H1 (cell line): ENCODE measurements at regions not wholly inside any gene's neighbourhood (a gene's known extent, or its start where the extent isn't known, plus 50 kb on each side); places are given as distances from the start of the nearest gene placed in this dataset.

Experiments
- CTCF ChIA-PET: fragments of 300-600 bp; sonication (Branson Sonifier 250); formaldehyde crosslinking; loops from one replicate; lab custom pipeline; 2021; ENCODE audit not compliant: partially characterized antibody; lab: Charles Lee
- POLR2A ChIA-PET: fragments of 300-600 bp; sonication (Branson Sonifier 250); formaldehyde crosslinking; loops from one replicate; lab custom pipeline; 2021; ENCODE audit warnings: inconsistent platforms; ENCODE audit not compliant: partially characterized antibody; lab: Charles Lee
- DNase-seq, 2 experiments: peaks; one replicate each; pipeline versions ENCODE4 v3.0.0 to v3.0.0-alpha.2; 2010 to 2022; ENCODE audit warnings: low spot score in 2 of 2, low read depth in 1 of 2, mixed read lengths in 1 of 2
- FAIRE-seq: peaks from 2 replicates; lab custom pipeline; 2011; peaks lifted over from hg19 to GRCh38; lab: Jason Lieb, UNC
- H2AFZ ChIP-seq: 2 replicates; pipeline ENCODE4 v1.8.1; 2012; ENCODE audit warnings: low read length, inconsistent platforms
- H2AK5ac ChIP-seq: 2 replicates; pipeline ENCODE4 v1.6.1; 2013; ENCODE audit warnings: low read depth, low read length
- H2BK120ac ChIP-seq: replicated peaks from 2 replicates; pipeline ENCODE3; 2013; ENCODE audit warnings: low read depth, low read length, inconsistent platforms
- H2BK12ac ChIP-seq: 2 replicates; pipeline ENCODE4 v1.6.1; 2013; ENCODE audit warnings: low read depth, low read length
- H2BK15ac ChIP-seq: 2 replicates; pipeline ENCODE4 v1.6.1; 2013; ENCODE audit warnings: low read length
- H2BK20ac ChIP-seq: 2 replicates; pipeline ENCODE4 v1.6.1; 2013; ENCODE audit warnings: low read length
- H2BK5ac ChIP-seq: 2 replicates; pipeline ENCODE4 v1.6.1; 2013; ENCODE audit warnings: low read depth, low read length
- H3K14ac ChIP-seq: 2 replicates; pipeline ENCODE4 v1.6.1; 2013; ENCODE audit warnings: inconsistent platforms; ENCODE audit not compliant: insufficient read length
- H3K18ac ChIP-seq: 2 replicates; pipeline ENCODE4 v1.6.1; 2013; ENCODE audit warnings: low read length; ENCODE audit errors: extremely low read depth
- H3K23ac ChIP-seq: 2 replicates; pipeline ENCODE4 v1.6.1; 2013; ENCODE audit warnings: inconsistent platforms; ENCODE audit not compliant: insufficient read length
- H3K23me2 ChIP-seq: 2 replicates; pipeline ENCODE4 v1.6.1; 2013; ENCODE audit warnings: low read depth, low read length
- H3K27ac ChIP-seq: 2 replicates; pipeline ENCODE4 v1.6.1; 2011; ENCODE audit warnings: low read depth, low read length, inconsistent platforms
- H3K27me3 ChIP-seq, 4 experiments: replicated peaks in 1 of 4; 1 replicate in 1 of 4; 2 replicates in 3 of 4; pipeline versions ENCODE4 v1.6.1 to v1.8.1; 2011 to 2013; ENCODE audit warnings: low read length in 3 of 4, mild to moderate bottlenecking in 3 of 4, inconsistent platforms in 2 of 4, mixed read lengths in 2 of 4, moderate library complexity in 1 of 4; ENCODE audit not compliant: control insufficient read depth in 3 of 4, insufficient read depth in 3 of 4; ENCODE audit errors: extremely low read depth in 1 of 4
- H3K36me3 ChIP-seq, 4 experiments: 2 replicates each; pipeline versions ENCODE4 v1.6.1 to v1.8.1; 2011 to 2013; ENCODE audit warnings: mild to moderate bottlenecking in 4 of 4, low read length in 3 of 4, moderate library complexity in 2 of 4, control low read depth in 1 of 4, inconsistent platforms in 1 of 4; ENCODE audit not compliant: insufficient read depth in 4 of 4, control insufficient read depth in 2 of 4
- H3K4ac ChIP-seq: replicated peaks from 2 replicates; pipeline ENCODE3; 2013; ENCODE audit warnings: low read length, low read depth, mixed read lengths, inconsistent platforms; ENCODE audit not compliant: insufficient read length
- H3K4me1 ChIP-seq, 4 experiments: replicated peaks in 1 of 4; 1 replicate in 1 of 4; 2 replicates in 3 of 4; pipeline versions ENCODE4 v1.6.1 to v1.8.1; 2011 to 2013; ENCODE audit warnings: low read length in 3 of 4, inconsistent platforms in 2 of 4, mixed read lengths in 1 of 4; ENCODE audit not compliant: insufficient read depth in 4 of 4, control insufficient read depth in 3 of 4
- H3K4me2 ChIP-seq, 2 experiments: 2 replicates each; pipeline versions ENCODE4 v1.6.1 to v1.8.1; 2011 to 2013; ENCODE audit warnings: low read depth in 2 of 2, low read length in 2 of 2, control low read depth in 1 of 2, inconsistent platforms in 1 of 2, mild to moderate bottlenecking in 1 of 2; ENCODE audit not compliant: insufficient read depth in 1 of 2
- H3K4me3 ChIP-seq, 4 experiments: fragments of 200-600, 300-600 bp in 1 of 4; sonication (generic), shearing (Covaris generic), sonication (Bioruptor Twin) in 1 of 4; 2 replicates each; pipeline versions ENCODE4 v1.5.1 to v1.8.1; 2011 to 2016; ENCODE audit warnings: low read length in 4 of 4, low read depth in 3 of 4, control low read depth in 2 of 4, inconsistent platforms in 2 of 4, mild to moderate bottlenecking in 2 of 4, mixed read lengths in 1 of 4, moderate library complexity in 1 of 4; ENCODE audit not compliant: insufficient read depth in 2 of 4; ENCODE audit errors: extremely low read depth in 1 of 4
- H3K56ac ChIP-seq: replicated peaks from 2 replicates; pipeline ENCODE3; 2013; ENCODE audit warnings: low read depth, mild to moderate bottlenecking, mixed read lengths, low read length, inconsistent platforms; ENCODE audit not compliant: insufficient read length
- H3K79me1 ChIP-seq: 2 replicates; pipeline ENCODE4 v1.6.1; 2013; ENCODE audit warnings: low read depth, low read length, control low read depth
- H3K79me2 ChIP-seq, 2 experiments: 2 replicates each; pipeline versions ENCODE4 v1.6.1 to v1.8.1; 2012 to 2013; ENCODE audit warnings: low read length in 2 of 2, mild to moderate bottlenecking in 2 of 2, inconsistent platforms in 1 of 2; ENCODE audit not compliant: insufficient read depth in 2 of 2, control insufficient read depth in 1 of 2
- H3K9ac ChIP-seq, 4 experiments: replicated peaks in 1 of 4; 1 replicate in 1 of 4; 2 replicates in 3 of 4; pipeline versions ENCODE4 v1.6.1 to v1.8.1; 2011 to 2013; ENCODE audit warnings: low read depth in 3 of 4, low read length in 3 of 4, control low read depth in 2 of 4, mild to moderate bottlenecking in 2 of 4, moderate library complexity in 2 of 4, inconsistent platforms in 1 of 4; ENCODE audit errors: extremely low read depth in 1 of 4
- H3K9me3 ChIP-seq, 2 experiments: 2 replicates each; pipeline versions ENCODE4 v1.6.1 to v1.8.1; 2012 to 2013; ENCODE audit warnings: mild to moderate bottlenecking in 2 of 2, moderate library complexity in 2 of 2, control low read depth in 1 of 2, inconsistent platforms in 1 of 2, low read depth in 1 of 2, low read length in 1 of 2, mixed read lengths in 1 of 2; ENCODE audit not compliant: insufficient read depth in 2 of 2
- H4K20me1 ChIP-seq, 2 experiments: replicated peaks in 1 of 2; 2 replicates each; pipeline versions ENCODE3 to v1.8.1; 2011 to 2013; ENCODE audit warnings: inconsistent platforms in 2 of 2, low read length in 2 of 2, mild to moderate bottlenecking in 1 of 2; ENCODE audit not compliant: insufficient read depth in 2 of 2, control insufficient read depth in 1 of 2
- H4K5ac ChIP-seq: 2 replicates; pipeline ENCODE4 v1.6.1; 2013; ENCODE audit warnings: low read length, low read depth, mixed read lengths, inconsistent platforms; ENCODE audit not compliant: insufficient read length
- H4K8ac ChIP-seq: 2 replicates; pipeline ENCODE4 v1.8.0; 2013; ENCODE audit warnings: mild to moderate bottlenecking, moderate library complexity, low read length, inconsistent platforms; ENCODE audit not compliant: insufficient read depth; ENCODE audit errors: extremely low read depth
- H4K91ac ChIP-seq: replicated peaks from 2 replicates; pipeline ENCODE3; 2013; ENCODE audit warnings: low read length, mixed read lengths, inconsistent platforms; ENCODE audit not compliant: insufficient read length
- ATF2 ChIP-seq: IDR thresholded peaks from 2 replicates; pipeline ENCODE4 v1.6.1; 2012; ENCODE audit warnings: low read length, inconsistent platforms
- CBX5 ChIP-seq: fragments of 300-800, 300-1000 bp; sonication (generic); IDR thresholded peaks from 2 replicates; pipeline ENCODE4 v1.7.1; 2016; ENCODE audit warnings: antibody characterized with exemption, low read length, low read depth
- CHD2 ChIP-seq: IDR thresholded peaks from 2 replicates; pipeline ENCODE4 v1.6.1; 2012; ENCODE audit warnings: low read length, improper control_type of control experiment
- HDAC2 ChIP-seq, 2 experiments: fragments of 300-600 bp in 1 of 2; sonication (generic) in 1 of 2; IDR thresholded peaks; 2 replicates each; pipeline ENCODE4 v1.6.1; 2011 to 2012; ENCODE audit warnings: low read depth in 2 of 2, low read length in 2 of 2, mild to moderate bottlenecking in 2 of 2, moderate library complexity in 2 of 2, borderline replicate concordance in 1 of 2, inconsistent platforms in 1 of 2
- JUN ChIP-seq: IDR thresholded peaks from 2 replicates; pipeline ENCODE4 v1.6.1; 2011; ENCODE audit warnings: low read depth, mild to moderate bottlenecking, improper control_type of control experiment, low read length
- KDM4A ChIP-seq: IDR thresholded peaks from one replicate; pipeline ENCODE4 v1.7.1; 2012; ENCODE audit warnings: low read depth, mild to moderate bottlenecking, moderate library complexity, low read length, inconsistent platforms; ENCODE audit not compliant: severe bottlenecking
- KDM5A ChIP-seq: fragments of 200-600 bp; IDR thresholded peaks from 2 replicates; pipeline ENCODE4 v1.7.1; 2012; ENCODE audit warnings: mild to moderate bottlenecking, low read length, inconsistent platforms, mixed read lengths
- NRF1 ChIP-seq: IDR thresholded peaks from 2 replicates; pipeline ENCODE4 v1.6.1; 2011; ENCODE audit warnings: mild to moderate bottlenecking, low read depth, low read length, improper control_type of control experiment
- POLR2AphosphoS5 ChIP-seq: IDR thresholded peaks from 2 replicates; pipeline ENCODE4 v1.6.1; 2011; ENCODE audit warnings: low read depth, low read length
- SIRT6 ChIP-seq: IDR thresholded peaks from one replicate; pipeline ENCODE4 v1.7.1; 2012; ENCODE audit warnings: low read length, inconsistent platforms
- SP2 ChIP-seq: IDR thresholded peaks from 2 replicates; pipeline ENCODE4 v1.6.1; 2012; ENCODE audit warnings: mild to moderate bottlenecking, low read length, inconsistent platforms
- ZNF274 ChIP-seq: IDR thresholded peaks from 2 replicates; pipeline ENCODE4 v1.7.0; 2012; ENCODE audit warnings: low read length, borderline replicate concordance; ENCODE audit errors: extremely low read depth
- WGBS, 2 experiments: shearing (Covaris generic) in 1 of 2; methylation state at CpG; one replicate each; pipeline versions ENCODE4 v1.1.6 to v1.1.7; 2013 to 2015; ENCODE audit warnings: low lambda C conversion rate in 2 of 2, mixed read lengths in 2 of 2, inconsistent platforms in 1 of 2, low coverage in 1 of 2, missing lambda C conversion rate in 1 of 2; ENCODE audit not compliant: insufficient replicate concordance in 2 of 2, insufficient coverage in 1 of 2, insufficient read length in 1 of 2; ENCODE audit errors: extremely low coverage in 1 of 2, missing lambda C conversion rate in 1 of 2; 5-methylcytosine and 5-hydroxymethylcytosine counted together

GRCh38 chr12:23415180-23415579 lies 534.3 kb downstream of the SOX5 start:
- CTCF ChIA-PET = interaction anchor here (1.5 kb wide), 1 partner anchor 151 kb away, joined by 4 read pairs; no protein-coding TSS in a partner anchor
- no peak for FAIRE-seq

More at GRCh38 chr12:23415180-23415579, 534.3 kb downstream of the SOX5 start:
- H3K4ac ChIP-seq = no peak overlapping the region
- no peak overlapping the region for H3K18ac ChIP-seq
- H3K9me3 ChIP-seq = no peaks in the 10 kb centered on the region
- H3K27me3 ChIP-seq = no peaks in the 10 kb centered on the region
- H3K4me3 ChIP-seq = no peak overlapping the region
- no peaks in the 10 kb centered on the region for H3K79me2 ChIP-seq
- H3K9ac ChIP-seq = no peak overlapping the region
- H3K36me3 ChIP-seq = no peaks in the 10 kb centered on the region
- no peak overlapping the region for H2AK5ac ChIP-seq
- no peak overlapping the region for H3K23ac ChIP-seq
- H3K23me2 ChIP-seq = no peaks in the 10 kb centered on the region
- no peak for DNase-seq
- H3K79me1 ChIP-seq = no peaks in the 10 kb centered on the region
- H2BK15ac ChIP-seq = no peak overlapping the region
- 91% methylated on average over 3 of the region's 3 CpGs; no CpG with 5 or more reads in 1 of the 2 experiments for whole genome bisulfite sequencing, 2 experiments
- POLR2A ChIA-PET = no interaction called here
- no peak overlapping the region for H4K8ac ChIP-seq
- H2BK120ac ChIP-seq = no peak overlapping the region
- H2BK5ac ChIP-seq = no peak overlapping the region
- no peak overlapping the region for H3K14ac ChIP-seq
- H3K4me2 ChIP-seq = no peak overlapping the region
- no peak overlapping the region for H3K56ac ChIP-seq
- H2BK20ac ChIP-seq = no peak overlapping the region
- no peak overlapping the region for H4K91ac ChIP-seq
- no peak overlapping the region for H3K27ac ChIP-seq
- H4K20me1 ChIP-seq = no peaks in the 10 kb centered on the region
- no peak overlapping the region for H2BK12ac ChIP-seq
- no peaks in the 10 kb centered on the region; a peak in 1 of 7 replicates for H3K4me1 ChIP-seq
- no peak overlapping the region for H4K5ac ChIP-seq
- no peak overlapping the region for H2AFZ ChIP-seq
- no peak for TF ChIP-seq CHD2
- no peak for TF ChIP-seq NRF1
- TF ChIP-seq KDM5A = no peak
- TF ChIP-seq HDAC2 (IDR thresholded peaks at IDR 0.05; ENCODE audit: borderline replicate concordance in 1 of 2, low read depth in 2 of 2, low read length in 2 of 2) = no peak
- no peak for TF ChIP-seq ZNF274
- TF ChIP-seq ATF2 = no peak
- TF ChIP-seq POLR2AphosphoS5 = no peak
- TF ChIP-seq SP2 = no peak
- TF ChIP-seq CBX5 = no peak
- TF ChIP-seq SIRT6 = no peak
- no peak for TF ChIP-seq KDM4A
- TF ChIP-seq JUN = no peak
